Epithelial cell of esophagus (primary cell): ENCODE measurements at regions not wholly inside any gene's neighbourhood (a gene's known extent, or its start where the extent isn't known, plus 50 kb on each side); places are given as distances from the start of the nearest gene placed in this dataset.
A peak's percentile ranks its signal among the peaks of the same experiment; 100 is the strongest.

Source experiments
- DNase-seq: peaks from one replicate; pipeline ENCODE4 v3.0.0; 2010; ENCODE audit warnings: low read depth
- H3K4me3 ChIP-seq: 2 replicates; pipeline ENCODE4 v1.5.1; 2011; ENCODE audit warnings: mild to moderate bottlenecking, low read length, control low read depth
- TF ChIP-seq, protein P1 (sequence below): IDR thresholded peaks from 2 replicates; pipeline ENCODE4 v1.5.1; 2011; ENCODE audit warnings: low read depth, mild to moderate bottlenecking, low read length, control low read depth, inconsistent platforms; ENCODE audit not compliant: insufficient read depth; ENCODE audit errors: missing control alignments

DNA sequence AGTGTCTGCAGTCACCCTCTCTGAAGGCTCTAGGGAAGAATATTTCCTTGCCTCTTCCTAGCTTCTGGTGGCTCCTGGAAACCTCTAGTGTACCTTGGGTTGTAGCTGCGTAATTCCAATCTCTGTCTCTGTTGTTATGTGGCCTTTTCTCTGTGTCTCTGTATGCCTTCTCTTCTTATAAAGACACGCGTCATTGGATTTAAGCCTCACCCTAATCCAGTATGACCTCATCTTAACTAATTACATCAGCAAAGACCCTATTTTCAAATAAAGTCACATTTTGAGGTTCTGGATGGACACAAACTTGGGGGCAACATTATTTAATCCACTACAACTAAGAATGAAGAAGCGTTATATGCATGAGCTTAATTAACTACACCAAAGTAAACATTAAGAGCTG is 111.4 kb upstream of the ZNF184 start:
- TF ChIP-seq, protein P1, sequence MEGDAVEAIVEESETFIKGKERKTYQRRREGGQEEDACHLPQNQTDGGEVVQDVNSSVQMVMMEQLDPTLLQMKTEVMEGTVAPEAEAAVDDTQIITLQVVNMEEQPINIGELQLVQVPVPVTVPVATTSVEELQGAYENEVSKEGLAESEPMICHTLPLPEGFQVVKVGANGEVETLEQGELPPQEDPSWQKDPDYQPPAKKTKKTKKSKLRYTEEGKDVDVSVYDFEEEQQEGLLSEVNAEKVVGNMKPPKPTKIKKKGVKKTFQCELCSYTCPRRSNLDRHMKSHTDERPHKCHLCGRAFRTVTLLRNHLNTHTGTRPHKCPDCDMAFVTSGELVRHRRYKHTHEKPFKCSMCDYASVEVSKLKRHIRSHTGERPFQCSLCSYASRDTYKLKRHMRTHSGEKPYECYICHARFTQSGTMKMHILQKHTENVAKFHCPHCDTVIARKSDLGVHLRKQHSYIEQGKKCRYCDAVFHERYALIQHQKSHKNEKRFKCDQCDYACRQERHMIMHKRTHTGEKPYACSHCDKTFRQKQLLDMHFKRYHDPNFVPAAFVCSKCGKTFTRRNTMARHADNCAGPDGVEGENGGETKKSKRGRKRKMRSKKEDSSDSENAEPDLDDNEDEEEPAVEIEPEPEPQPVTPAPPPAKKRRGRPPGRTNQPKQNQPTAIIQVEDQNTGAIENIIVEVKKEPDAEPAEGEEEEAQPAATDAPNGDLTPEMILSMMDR, result no peak
- no peak overlapping the region for H3K4me3 ChIP-seq
- DNase-seq, result no peak

DNA sequence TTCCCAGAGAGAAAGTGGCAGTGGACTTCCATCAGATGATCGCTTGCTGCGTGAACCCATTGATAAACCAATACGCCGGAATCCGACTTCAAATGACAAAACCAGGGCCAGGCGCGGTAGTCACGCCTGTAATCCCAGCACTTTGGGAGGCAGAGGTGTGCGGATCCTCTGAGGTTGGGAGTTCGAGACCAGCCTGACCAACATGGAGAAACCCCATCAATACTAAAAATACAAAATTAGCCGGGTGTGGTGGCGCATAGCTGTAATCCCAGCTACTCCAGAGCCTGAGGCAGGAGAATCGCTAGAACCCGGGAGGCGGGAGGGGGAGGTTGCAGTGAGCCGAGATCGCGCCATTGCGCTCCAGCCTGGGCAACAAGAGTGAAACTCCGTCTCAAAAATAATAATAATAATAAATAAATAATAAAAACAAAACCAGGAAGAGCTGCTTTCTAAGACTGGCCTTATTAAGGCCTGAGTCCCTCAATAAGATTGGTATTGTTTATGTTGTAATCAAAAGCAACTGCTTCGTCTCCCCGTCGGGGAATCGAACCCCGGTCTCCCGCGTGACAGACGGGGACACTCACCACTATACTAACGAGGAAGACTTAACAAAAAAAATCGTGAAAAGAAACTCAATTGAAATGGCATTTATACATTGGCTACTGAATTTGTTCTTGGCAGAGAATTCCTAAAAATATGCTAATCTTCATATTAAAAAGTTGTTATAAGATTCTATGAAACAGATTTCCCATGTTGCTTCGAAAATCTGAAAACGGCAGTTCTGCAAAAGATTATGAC is 110.2 kb upstream of the ZNF184 start:
- H3K4me3 ChIP-seq, result no peak overlapping the region
- TF ChIP-seq, protein P1, result no peak
- peak; percentile 66 for DNase-seq

- TF ChIP-seq, protein P1, result no peak
- no peak overlapping the region for H3K4me3 ChIP-seq
- DNase-seq, result no peak
Observed at GRCh38 chr6:27579973-27580372, 107.1 kb upstream of the ZNF184 start.

DNA sequence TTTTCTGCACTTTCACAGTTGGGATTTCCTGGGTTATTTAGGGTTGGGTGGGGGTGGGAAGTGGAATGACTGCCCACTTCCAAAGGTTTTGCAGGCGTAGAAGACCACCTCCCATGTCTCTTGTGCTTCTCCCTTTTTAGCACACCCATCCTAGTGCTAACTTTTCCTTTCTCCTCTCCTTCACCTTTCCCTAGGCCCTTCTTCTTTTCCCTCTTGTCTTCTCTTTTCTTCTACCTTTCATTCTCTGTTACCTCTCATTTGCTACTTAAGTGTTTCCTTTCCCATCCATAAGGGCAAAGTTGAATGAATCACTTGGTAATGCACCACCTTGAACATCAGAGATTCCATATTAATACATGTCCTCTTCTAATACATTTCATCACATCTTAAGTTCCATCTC is 105.0 kb upstream of the ZNF184 start:
- TF ChIP-seq, protein P1, result no peak
- no peak overlapping the region for H3K4me3 ChIP-seq
- no peak for DNase-seq

- TF ChIP-seq, protein P1, result no peak
- DNase-seq, result peak; percentile 63
- no peak overlapping the region for H3K4me3 ChIP-seq
Observed at GRCh38 chr6:27575594-27576361, 102.9 kb upstream of the ZNF184 start.

DNA sequence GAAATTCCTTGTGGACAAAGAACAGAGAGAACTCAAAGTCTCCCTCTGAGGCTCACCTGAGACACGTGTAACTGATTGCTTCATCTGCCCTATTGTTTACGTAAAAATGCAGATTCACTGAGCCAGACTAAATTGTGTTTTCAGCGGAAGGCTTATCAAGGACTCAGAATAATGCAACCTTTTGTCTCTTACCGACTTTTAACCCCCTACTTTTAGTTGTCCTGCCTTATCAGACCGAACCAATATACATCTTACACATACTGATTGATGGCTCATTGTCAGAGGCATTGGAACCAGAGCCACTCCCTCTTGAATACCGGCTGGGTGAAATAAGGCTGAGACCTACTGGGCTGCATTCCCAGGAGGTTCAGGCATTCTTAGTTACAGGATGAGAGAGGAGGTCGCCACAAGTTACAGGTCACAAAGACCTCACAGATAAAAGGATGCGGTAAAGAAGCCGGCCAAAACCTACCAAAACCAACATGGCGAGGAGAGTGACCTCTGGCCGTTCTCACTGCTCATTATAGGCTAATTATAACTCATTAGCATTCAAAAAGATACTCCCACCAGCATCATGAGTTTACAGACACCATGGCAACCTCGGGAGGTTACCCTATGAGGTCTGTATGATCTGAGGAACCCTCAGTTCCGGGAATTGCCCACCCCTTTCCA is 95.5 kb upstream of the ZNF184 start:
- H3K4me3 ChIP-seq, result no peak overlapping the region
- TF ChIP-seq, protein P1, result no peak
- DNase-seq, result peak; percentile 42
